NCI-H1930 (cell line): ENCODE measurements at regions not wholly inside any gene's neighbourhood (a gene's known extent, or its start where the extent isn't known, plus 50 kb on each side); places are given as distances from the start of the nearest gene placed in this dataset.

Source experiments
- DNase-seq, 2 experiments: peaks; one replicate each; lab custom pipeline; 2025; lab: John Stamatoyannopoulos, UW

- DNase-seq: no peak
Observed at GRCh38 chr9:88692827-88693226, 157.8 kb downstream of the NXNL2 start.

- no peak for DNase-seq
Observed at GRCh38 chr9:88694625-88695024, 159.6 kb downstream of the NXNL2 start.

GRCh38 chr9:88696501-88696900 lies 161.5 kb downstream of the NXNL2 start:
- no peak for DNase-seq

- no peak for DNase-seq
Observed at GRCh38 chr9:88697764-88698432, 162.9 kb downstream of the NXNL2 start.

- no peak for DNase-seq
Observed at GRCh38 chr9:88702985-88703384, 168.0 kb downstream of the NXNL2 start.

- DNase-seq: no peak
Observed at GRCh38 chr9:88706193-88707113, 171.5 kb downstream of the NXNL2 start.

GRCh38 chr9:88710449-88710848 lies 175.5 kb downstream of the NXNL2 start:
- DNase-seq: no peak

- DNase-seq: no peak
Observed at GRCh38 chr9:88711719-88712118, 176.7 kb downstream of the NXNL2 start.

- DNase-seq: no peak
Observed at GRCh38 chr9:88712484-88712883, 177.5 kb downstream of the NXNL2 start.

- no peak for DNase-seq
Observed at GRCh38 chr9:88713010-88713409, 178.0 kb downstream of the NXNL2 start.

- no peak for DNase-seq
Observed at GRCh38 chr9:88716596-88717290, 181.8 kb downstream of the NXNL2 start.

- DNase-seq: no peak
Observed at GRCh38 chr9:88721025-88721424, 186.0 kb downstream of the NXNL2 start.

GRCh38 chr9:88721495-88722279 lies 186.7 kb downstream of the NXNL2 start:
- no peak for DNase-seq

GRCh38 chr9:88722753-88723152 lies 187.8 kb downstream of the NXNL2 start:
- DNase-seq: no peak

GRCh38 chr9:88723751-88724150 lies 188.8 kb downstream of the NXNL2 start:
- no peak for DNase-seq

- DNase-seq: no peak
Observed at GRCh38 chr9:88724331-88724730, 189.4 kb downstream of the NXNL2 start.

- no peak for DNase-seq
Observed at GRCh38 chr9:88725300-88726019, 190.5 kb downstream of the NXNL2 start.

GRCh38 chr9:88726803-88727202 lies 191.8 kb downstream of the NXNL2 start:
- no peak for DNase-seq

GRCh38 chr9:88730780-88731179 lies 195.8 kb downstream of the NXNL2 start:
- no peak for DNase-seq

GRCh38 chr9:88732128-88732527 lies 197.2 kb downstream of the NXNL2 start:
- no peak for DNase-seq
